Esophagus squamous epithelium (tissue), 5 donors: ENCODE measurements at regions not wholly inside any gene's neighbourhood (a gene's known extent, or its start where the extent isn't known, plus 50 kb on each side); places are given as distances from the start of the nearest gene placed in this dataset.

Experiments used
- DNase-seq: peaks from one replicate; lab custom pipeline; 2025; lab: John Stamatoyannopoulos, UW
- H3K27ac ChIP-seq, 4 donors: fragments of 200-600 bp; sonication (generic); one replicate each; pipeline ENCODE4 v1.5.1; 2016 to 2019; ENCODE audit warnings: mild to moderate bottlenecking in 1 of 4
- H3K27me3 ChIP-seq, 4 donors: fragments of 200-600 bp; sonication (generic); 1 replicate in 3 of 4; 2 replicates in 1 of 4; pipeline versions ENCODE4 v1.5.1 to v1.6.0; 2017 to 2021; ENCODE audit warnings: antibody characterized with exemption in 1 of 4
- H3K36me3 ChIP-seq, 3 donors: fragments of 200-600 bp; sonication (generic); one replicate each; pipeline ENCODE4 v1.5.1; 2016 to 2019
- H3K4me1 ChIP-seq, 3 donors: fragments of 200-600 bp; sonication (generic); one replicate each; pipeline ENCODE4 v1.5.1; 2017 to 2019
- H3K4me3 ChIP-seq, 4 donors: fragments of 200-600 bp; sonication (generic); 1 replicate in 3 of 4; 2 replicates in 1 of 4; pipeline ENCODE4 v1.5.1; 2016 to 2019; ENCODE audit warnings: mild to moderate bottlenecking in 2 of 4, moderate library complexity in 1 of 4
- H3K9me3 ChIP-seq, 3 donors: fragments of 200-600 bp; sonication (generic); one replicate each; pipeline ENCODE4 v1.5.1; 2016 to 2019
- CTCF ChIP-seq, 6 experiments: fragments of 450-650 bp in 4 of 6; fragments of 200-600 bp in 2 of 6; sonication (generic) in 2 of 6; IDR thresholded peaks; one replicate each; pipeline ENCODE4 v1.5.1; 2016 to 2019; ENCODE audit warnings: antibody characterized with exemption in 6 of 6, mild to moderate bottlenecking in 4 of 6, moderate library complexity in 4 of 6
- POLR2A ChIP-seq, 4 donors: fragments of 450-650 bp; IDR thresholded peaks; one replicate each; pipeline ENCODE4 v1.6.1; 2017; ENCODE audit warnings: antibody characterized with exemption in 4 of 4, mild to moderate bottlenecking in 4 of 4, moderate library complexity in 3 of 4
- WGBS, 2 donors: methylation state at CpG; one replicate each; pipeline ENCODE4 v1.1.5; 2018; 5-methylcytosine and 5-hydroxymethylcytosine counted together
- intact Hi-C: fragments of 100-400 bp; cut with DNase I; formaldehyde crosslinking; loops from one replicate; pipeline ENCODE4 v1.15.0; 2022
- donor health status: DM: yes; HTN: yes; CAD: no.

- Histone ChIP-seq H3K27ac (no peak overlapping the region), H3K4me1 (no peaks in the 10 kb centered on the region), H3K9me3 (peaks cover 0 to 4% (median 0%) of the 10 kb centered on the region in 3 donors), H3K4me3 (no peak overlapping the region), H3K36me3 (no peaks in the 10 kb centered on the region), H3K27me3 (no peaks in the 10 kb centered on the region)
- WGBS, 2 donors = 74 to 75% methylated on average over 3 of the region's 3 CpGs
- intact Hi-C loops = no loop called here
- DNase-seq = no peak
- TF ChIP-seq POLR2A (IDR thresholded peaks at IDR 0.05) (no peak), CTCF (IDR thresholded peaks at IDR 0.05) (no peak)
Measured at GRCh38 chr18:67305466-67305865, 211.1 kb downstream of the DSEL start.

- peaks cover 0 to 4% (median 0%) of the 10 kb centered on the region in 3 donors for H3K9me3 ChIP-seq
- TF ChIP-seq POLR2A (IDR thresholded peaks at IDR 0.05) = no peak
- no peak for TF ChIP-seq CTCF (IDR thresholded peaks at IDR 0.05)
- WGBS, 2 donors = 23 to 25% methylated on average over 1 of the region's 1 CpG
- intact Hi-C loops = no loop called here
- DNase-seq = no peak
- H3K27me3 ChIP-seq = no peaks in the 10 kb centered on the region
- no peak overlapping the region for H3K27ac ChIP-seq
- H3K36me3 ChIP-seq = no peaks in the 10 kb centered on the region
- H3K4me1 ChIP-seq = no peaks in the 10 kb centered on the region
- H3K4me3 ChIP-seq = no peak overlapping the region
Measured at GRCh38 chr18:67302043-67302442, 214.5 kb downstream of the DSEL start.

- 27 to 71% methylated on average over 1 of the region's 1 CpG for WGBS, 2 donors
- DNase-seq = no peak
- Histone ChIP-seq H3K27me3 (no peaks in the 10 kb centered on the region), H3K9me3 (peaks cover 0 to 4% (median 0%) of the 10 kb centered on the region in 3 donors), H3K4me1 (no peaks in the 10 kb centered on the region), H3K27ac (no peak overlapping the region), H3K36me3 (no peaks in the 10 kb centered on the region), H3K4me3 (no peak overlapping the region)
- intact Hi-C loops = no loop called here
- TF ChIP-seq POLR2A (IDR thresholded peaks at IDR 0.05) = no peak
- TF ChIP-seq CTCF (IDR thresholded peaks at IDR 0.05) = no peak
Measured at GRCh38 chr18:67301592-67301991, 214.9 kb downstream of the DSEL start.

GRCh38 chr18:67300498-67300897 lies 216.0 kb downstream of the DSEL start:
- WGBS, 2 donors = 92 to 93% methylated on average over 4 of the region's 4 CpGs
- no peak for DNase-seq
- Histone ChIP-seq H3K4me1 (no peaks in the 10 kb centered on the region), H3K9me3 (peaks cover 0 to 4% (median 0%) of the 10 kb centered on the region in 3 donors), H3K27ac (no peak overlapping the region), H3K4me3 (no peak overlapping the region), H3K36me3 (no peaks in the 10 kb centered on the region), H3K27me3 (no peaks in the 10 kb centered on the region)
- TF ChIP-seq POLR2A (IDR thresholded peaks at IDR 0.05) (no peak), CTCF (IDR thresholded peaks at IDR 0.05) (no peak)
- intact Hi-C loops = no loop called here

GRCh38 chr18:67292814-67293213 lies 223.7 kb downstream of the DSEL start:
- H3K36me3 ChIP-seq = no peaks in the 10 kb centered on the region
- intact Hi-C loops = no loop called here

More at GRCh38 chr18:67292814-67293213, 223.7 kb downstream of the DSEL start:
- WGBS, 2 donors = 54 to 67% methylated on average over 3 of the region's 3 CpGs
- no peak overlapping the region for H3K27ac ChIP-seq
- H3K4me1 ChIP-seq = no peaks in the 10 kb centered on the region
- no peak for DNase-seq
- no peak for TF ChIP-seq CTCF (IDR thresholded peaks at IDR 0.05)
- TF ChIP-seq POLR2A (IDR thresholded peaks at IDR 0.05) = no peak
- H3K27me3 ChIP-seq = no peaks in the 10 kb centered on the region
- no peak overlapping the region for H3K4me3 ChIP-seq
- H3K9me3 ChIP-seq = no peaks in the 10 kb centered on the region
